GM13976 (cell line): ENCODE measurements at regions not wholly inside any gene's neighbourhood (a gene's known extent, or its start where the extent isn't known, plus 50 kb on each side); places are given as distances from the start of the nearest gene placed in this dataset.

Source experiments
- DNase-seq: peaks from one replicate; pipeline ENCODE4 v3.0.0; 2012; ENCODE audit warnings: low spot score
- in situ Hi-C: fragments of 300-500 bp; cut with MboI; formaldehyde crosslinking; loops from one replicate; pipeline ENCODE4 v1.12.0; 2022; ENCODE audit warnings: low sequenced_read_pairs, mixed read lengths, inconsistent platforms; ENCODE audit not compliant: unreplicated experiment
- TF ChIP-seq, protein P1 (sequence below): IDR thresholded peaks from 2 replicates; pipeline ENCODE4 v1.5.1; 2012; ENCODE audit warnings: borderline replicate concordance, mild to moderate bottlenecking; ENCODE audit not compliant: insufficient read depth; ENCODE audit errors: extremely low read depth, missing control alignments, control extremely low read depth

DNA sequence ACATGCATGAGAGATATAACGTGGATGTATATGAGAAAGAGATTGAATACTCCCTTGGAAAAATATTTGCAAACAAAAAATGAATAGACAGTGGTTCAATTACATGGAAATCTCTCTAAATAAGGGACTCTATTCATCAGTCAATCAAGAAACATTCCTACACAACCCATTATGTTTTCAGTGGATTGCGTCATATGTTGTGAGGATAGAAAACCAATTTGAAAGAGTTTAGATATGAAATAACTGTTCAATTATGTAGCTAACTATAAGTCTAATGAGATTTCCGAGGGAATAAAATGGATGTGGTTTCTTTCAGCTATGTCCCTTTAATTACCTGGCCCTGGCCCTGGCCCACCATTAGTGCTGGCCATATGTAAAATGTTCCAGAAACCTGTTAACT, 86.7 kb upstream of the TMCO5A start:
- in situ Hi-C loops = no loop called here
- no peak for DNase-seq
- TF ChIP-seq, protein P1, sequence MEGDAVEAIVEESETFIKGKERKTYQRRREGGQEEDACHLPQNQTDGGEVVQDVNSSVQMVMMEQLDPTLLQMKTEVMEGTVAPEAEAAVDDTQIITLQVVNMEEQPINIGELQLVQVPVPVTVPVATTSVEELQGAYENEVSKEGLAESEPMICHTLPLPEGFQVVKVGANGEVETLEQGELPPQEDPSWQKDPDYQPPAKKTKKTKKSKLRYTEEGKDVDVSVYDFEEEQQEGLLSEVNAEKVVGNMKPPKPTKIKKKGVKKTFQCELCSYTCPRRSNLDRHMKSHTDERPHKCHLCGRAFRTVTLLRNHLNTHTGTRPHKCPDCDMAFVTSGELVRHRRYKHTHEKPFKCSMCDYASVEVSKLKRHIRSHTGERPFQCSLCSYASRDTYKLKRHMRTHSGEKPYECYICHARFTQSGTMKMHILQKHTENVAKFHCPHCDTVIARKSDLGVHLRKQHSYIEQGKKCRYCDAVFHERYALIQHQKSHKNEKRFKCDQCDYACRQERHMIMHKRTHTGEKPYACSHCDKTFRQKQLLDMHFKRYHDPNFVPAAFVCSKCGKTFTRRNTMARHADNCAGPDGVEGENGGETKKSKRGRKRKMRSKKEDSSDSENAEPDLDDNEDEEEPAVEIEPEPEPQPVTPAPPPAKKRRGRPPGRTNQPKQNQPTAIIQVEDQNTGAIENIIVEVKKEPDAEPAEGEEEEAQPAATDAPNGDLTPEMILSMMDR = no peak

DNA sequence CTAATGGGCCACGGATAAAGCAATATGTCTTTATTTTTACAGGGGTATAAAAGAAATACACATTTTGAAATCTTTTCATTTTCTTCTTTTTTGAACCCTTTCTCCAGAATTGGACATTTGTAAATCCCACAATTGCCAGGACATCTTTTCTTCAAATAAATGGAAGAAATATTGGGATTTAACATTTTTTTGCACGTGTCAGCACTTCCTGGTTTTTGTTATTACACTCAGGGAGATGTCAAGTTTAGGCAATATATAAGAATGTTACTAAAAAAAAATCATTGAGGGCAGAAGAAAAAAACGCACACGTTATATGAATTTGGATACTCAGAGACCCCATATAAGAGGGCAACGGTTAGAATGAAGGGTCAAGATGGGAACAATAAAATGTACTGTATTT, 78.3 kb upstream of the TMCO5A start:
- in situ Hi-C loops = no loop called here
- DNase-seq = no peak
- TF ChIP-seq, protein P1 = no peak

DNA sequence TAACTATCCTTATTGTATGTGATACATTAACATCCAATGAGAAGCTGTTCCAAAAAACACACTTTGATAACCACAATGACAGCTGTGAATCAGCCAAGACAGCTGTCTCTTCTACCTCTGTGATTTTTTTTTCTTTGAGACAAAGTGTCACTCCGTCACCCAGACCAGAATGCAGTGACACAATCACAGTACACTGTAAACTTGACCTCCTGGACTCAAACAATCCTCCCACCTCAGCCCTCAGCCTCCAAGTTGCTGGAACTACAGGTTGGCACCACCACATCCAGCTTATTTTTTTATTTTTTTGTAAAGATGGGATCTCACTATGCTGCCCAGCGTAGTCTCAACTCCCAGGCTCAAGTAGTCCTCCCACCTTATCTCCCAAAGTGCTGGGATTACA, 73.5 kb upstream of the TMCO5A start:
- DNase-seq = no peak
- in situ Hi-C loops = no loop called here
- TF ChIP-seq, protein P1 = no peak

DNA sequence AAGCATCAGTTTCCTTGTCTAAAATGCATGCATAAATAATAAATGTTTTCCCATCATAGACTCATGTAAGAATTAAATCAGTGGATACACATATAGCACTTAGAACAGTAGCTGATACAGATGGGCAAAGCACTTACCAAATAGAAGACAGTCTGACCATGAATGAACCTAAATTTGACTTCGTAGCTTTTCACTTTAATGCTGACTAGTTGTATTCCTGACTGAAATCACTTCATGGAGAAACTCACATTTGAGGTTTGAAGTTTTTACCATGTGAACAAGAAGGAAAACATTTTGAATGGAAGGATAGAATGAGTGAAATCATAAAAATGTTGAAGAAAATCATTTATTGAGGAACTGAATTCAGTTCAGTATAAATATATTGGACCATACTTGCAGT, 68.8 kb upstream of the TMCO5A start:
- TF ChIP-seq, protein P1 = no peak
- in situ Hi-C loops = no loop called here
- no peak for DNase-seq

DNA sequence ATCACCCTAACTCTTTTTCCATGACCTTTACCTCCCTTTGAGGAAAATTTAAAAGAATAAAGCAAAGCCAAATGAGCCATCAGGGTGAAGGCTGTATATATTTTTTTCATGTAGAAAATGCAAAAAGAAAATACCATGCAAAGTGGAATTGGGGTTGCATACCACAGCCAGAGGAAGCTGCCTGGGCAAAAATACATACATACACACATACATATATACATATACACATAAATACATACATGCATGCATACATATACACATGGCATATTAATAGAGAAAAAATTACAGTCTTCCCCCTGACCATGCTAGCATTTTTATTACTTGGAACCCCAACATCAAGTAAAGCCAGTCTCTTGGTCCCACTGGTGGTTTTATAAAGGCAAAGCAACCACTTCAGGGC, 63.7 kb upstream of the TMCO5A start:
- DNase-seq = no peak
- TF ChIP-seq, protein P1 = no peak
- in situ Hi-C loops = no loop called here

DNA sequence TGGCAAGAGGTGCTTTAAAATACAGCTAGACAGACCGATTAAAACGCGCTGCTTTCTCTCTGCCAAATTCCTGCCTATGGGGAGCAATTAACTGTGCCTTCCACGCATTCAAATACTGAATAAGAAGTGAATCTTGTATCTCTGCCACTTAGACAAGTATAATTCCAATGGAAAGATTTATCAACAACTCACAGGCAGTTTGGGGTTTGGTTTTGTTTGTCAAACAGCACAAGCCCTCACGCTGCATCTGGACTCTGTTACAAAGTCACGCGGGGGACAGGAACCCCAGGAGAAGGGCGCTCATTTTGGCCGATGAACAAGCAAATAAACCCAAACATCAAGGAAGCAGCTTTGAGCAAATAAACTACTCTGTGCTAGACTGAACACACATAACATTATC, 61.8 kb upstream of the TMCO5A start:
- in situ Hi-C loops = no loop called here
- TF ChIP-seq, protein P1 = no peak
- DNase-seq = no peak

DNA sequence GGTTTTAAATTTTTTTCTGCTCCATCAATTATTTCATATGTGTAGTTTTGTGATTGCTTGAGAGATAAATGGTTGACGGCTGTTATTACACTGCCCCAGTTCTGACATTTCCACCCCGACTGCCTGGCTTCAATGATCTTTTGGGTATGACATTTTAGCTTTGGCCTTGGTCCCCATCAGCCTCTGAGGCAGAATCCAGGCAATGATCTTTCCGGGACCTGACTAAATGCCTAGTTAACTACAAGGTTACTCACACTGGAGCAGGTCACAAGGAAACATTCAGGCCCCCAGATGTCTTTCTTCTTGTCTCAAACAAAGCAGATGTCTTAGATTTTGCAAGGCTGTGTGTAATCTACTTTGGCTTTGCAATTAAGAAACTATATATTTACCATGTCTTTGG, 61.1 kb upstream of the TMCO5A start:
- in situ Hi-C loops = no loop called here
- DNase-seq = no peak
- TF ChIP-seq, protein P1 = no peak
